ENCODE measurements at regions not wholly inside any gene's neighbourhood (a gene's known extent, or its start where the extent isn't known, plus 50 kb on each side); places are given as distances from the start of the nearest gene placed in this dataset.

DNA sequence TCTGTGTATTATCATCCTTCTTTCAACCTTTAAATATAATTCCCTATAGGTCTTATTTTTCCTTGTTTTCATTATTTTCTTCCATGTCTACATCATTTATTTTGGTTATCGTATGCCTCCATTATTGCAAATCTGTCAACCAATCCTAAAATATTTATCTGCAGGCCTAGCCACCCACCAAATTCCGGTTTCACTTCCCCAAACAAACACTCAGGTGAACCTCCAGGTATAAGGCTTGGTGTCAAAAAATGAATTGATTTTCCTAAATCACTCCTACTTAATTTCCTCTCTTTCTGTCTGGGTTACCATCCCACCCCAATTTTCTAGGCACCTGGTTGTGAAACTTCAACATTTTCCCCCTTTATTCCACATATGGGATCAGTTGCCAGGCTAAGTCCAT lies 111.9 kb upstream of the LINC00305 start:
- TF ChIP-seq, protein P1, sequence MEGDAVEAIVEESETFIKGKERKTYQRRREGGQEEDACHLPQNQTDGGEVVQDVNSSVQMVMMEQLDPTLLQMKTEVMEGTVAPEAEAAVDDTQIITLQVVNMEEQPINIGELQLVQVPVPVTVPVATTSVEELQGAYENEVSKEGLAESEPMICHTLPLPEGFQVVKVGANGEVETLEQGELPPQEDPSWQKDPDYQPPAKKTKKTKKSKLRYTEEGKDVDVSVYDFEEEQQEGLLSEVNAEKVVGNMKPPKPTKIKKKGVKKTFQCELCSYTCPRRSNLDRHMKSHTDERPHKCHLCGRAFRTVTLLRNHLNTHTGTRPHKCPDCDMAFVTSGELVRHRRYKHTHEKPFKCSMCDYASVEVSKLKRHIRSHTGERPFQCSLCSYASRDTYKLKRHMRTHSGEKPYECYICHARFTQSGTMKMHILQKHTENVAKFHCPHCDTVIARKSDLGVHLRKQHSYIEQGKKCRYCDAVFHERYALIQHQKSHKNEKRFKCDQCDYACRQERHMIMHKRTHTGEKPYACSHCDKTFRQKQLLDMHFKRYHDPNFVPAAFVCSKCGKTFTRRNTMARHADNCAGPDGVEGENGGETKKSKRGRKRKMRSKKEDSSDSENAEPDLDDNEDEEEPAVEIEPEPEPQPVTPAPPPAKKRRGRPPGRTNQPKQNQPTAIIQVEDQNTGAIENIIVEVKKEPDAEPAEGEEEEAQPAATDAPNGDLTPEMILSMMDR (IDR thresholded peaks at IDR 0.05; ENCODE audit: insufficient read depth, low read length, poor library complexity, severe bottlenecking), result no peak
- TF ChIP-seq EZH2phosphoT487 (conservative IDR thresholded peaks at IDR 0.05; ENCODE audit: low read length), result no peak

All from SU-DHL-6 (cell line).